ENCODE measurements at regions not wholly inside any gene's neighbourhood (a gene's known extent, or its start where the extent isn't known, plus 50 kb on each side); places are given as distances from the start of the nearest gene placed in this dataset.

DNA sequence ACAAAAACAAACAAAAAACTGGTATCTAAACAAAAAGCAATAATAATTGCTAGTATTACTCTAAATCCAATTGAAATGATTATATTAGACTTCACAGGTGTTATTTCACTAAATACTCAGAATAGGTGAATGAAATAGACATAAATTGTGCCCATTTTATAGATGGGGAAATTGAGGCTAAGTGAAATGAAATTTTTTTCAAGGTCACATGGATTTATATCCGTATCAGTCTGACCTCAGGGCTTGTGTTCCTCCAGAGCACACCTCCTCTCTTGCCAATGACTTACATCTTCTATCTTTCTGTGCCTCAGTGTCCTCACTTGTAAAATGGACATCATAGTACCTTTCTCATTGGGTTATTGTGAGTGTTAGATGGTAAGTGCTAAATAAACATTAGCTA, 72.3 kb downstream of the GP2 start:
- TF ChIP-seq, protein P1, sequence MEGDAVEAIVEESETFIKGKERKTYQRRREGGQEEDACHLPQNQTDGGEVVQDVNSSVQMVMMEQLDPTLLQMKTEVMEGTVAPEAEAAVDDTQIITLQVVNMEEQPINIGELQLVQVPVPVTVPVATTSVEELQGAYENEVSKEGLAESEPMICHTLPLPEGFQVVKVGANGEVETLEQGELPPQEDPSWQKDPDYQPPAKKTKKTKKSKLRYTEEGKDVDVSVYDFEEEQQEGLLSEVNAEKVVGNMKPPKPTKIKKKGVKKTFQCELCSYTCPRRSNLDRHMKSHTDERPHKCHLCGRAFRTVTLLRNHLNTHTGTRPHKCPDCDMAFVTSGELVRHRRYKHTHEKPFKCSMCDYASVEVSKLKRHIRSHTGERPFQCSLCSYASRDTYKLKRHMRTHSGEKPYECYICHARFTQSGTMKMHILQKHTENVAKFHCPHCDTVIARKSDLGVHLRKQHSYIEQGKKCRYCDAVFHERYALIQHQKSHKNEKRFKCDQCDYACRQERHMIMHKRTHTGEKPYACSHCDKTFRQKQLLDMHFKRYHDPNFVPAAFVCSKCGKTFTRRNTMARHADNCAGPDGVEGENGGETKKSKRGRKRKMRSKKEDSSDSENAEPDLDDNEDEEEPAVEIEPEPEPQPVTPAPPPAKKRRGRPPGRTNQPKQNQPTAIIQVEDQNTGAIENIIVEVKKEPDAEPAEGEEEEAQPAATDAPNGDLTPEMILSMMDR (IDR thresholded peaks at IDR 0.05 in 4 of 5, conservative IDR thresholded peaks at IDR 0.05 in 1 of 5), result no peak
- no peak for TF ChIP-seq POLR2A (IDR thresholded peaks at IDR 0.05)
